Mesothelial cell of epicardium (in vitro differentiated cells): ENCODE measurements at regions not wholly inside any gene's neighbourhood (a gene's known extent, or its start where the extent isn't known, plus 50 kb on each side); places are given as distances from the start of the nearest gene placed in this dataset.
A peak's percentile ranks its signal among the peaks of the same experiment; 100 is the strongest.
"Not testable (repeated sequence)": the region's sequence is repeated elsewhere in the genome, so short reads cannot be mapped to it uniquely, and the experiment has no call there.

Source experiments
- DNase-seq, 2 experiments: peaks; one replicate each; pipeline ENCODE4 v3.0.0; 2021; ENCODE audit warnings: low spot score in 2 of 2; ENCODE audit not compliant: unreplicated experiment in 2 of 2
- H3K27ac Mint-ChIP-seq: 2 replicates; pipeline ENCODE4 v1.8.0; 2021; ENCODE audit warnings: mixed read lengths
- H3K27me3 Mint-ChIP-seq: 2 replicates; pipeline ENCODE4 v1.8.0; 2021; ENCODE audit warnings: low read depth, mixed read lengths
- H3K36me3 Mint-ChIP-seq: 2 replicates; pipeline ENCODE4 v1.8.0; 2021; ENCODE audit warnings: mixed read lengths
- H3K4me1 Mint-ChIP-seq: 2 replicates; pipeline ENCODE4 v1.8.0; 2021; ENCODE audit warnings: mixed read lengths
- H3K4me3 Mint-ChIP-seq: 2 replicates; pipeline ENCODE4 v1.8.0; 2021; ENCODE audit warnings: mild to moderate bottlenecking, moderate library complexity, mixed read lengths
- H3K9me3 Mint-ChIP-seq: 2 replicates; pipeline ENCODE4 v1.8.0; 2021; ENCODE audit warnings: mixed read lengths
- CTCF ChIP-seq: fragments of 200-600 bp; sonication (generic); IDR thresholded peaks from one replicate; pipeline ENCODE4 v1.5.0; 2021; ENCODE audit warnings: antibody characterized with exemption; ENCODE audit not compliant: unreplicated experiment

GRCh38 chr2:8555543-8555942 is 126.3 kb upstream of the ID2 start:
- Mint-ChIP-seq H3K36me3 (peaks cover 22% of the 10 kb centered on the region), H3K27ac (no peak overlapping the region), H3K9me3 (peaks cover 33% of the 10 kb centered on the region), H3K27me3 (no peaks in the 10 kb centered on the region), H3K4me3 (no peak overlapping the region), H3K4me1 (peaks cover 13% of the 10 kb centered on the region)
- TF ChIP-seq CTCF: no peak
- DNase-seq: no peak

GRCh38 chr2:8558096-8558495 is 123.8 kb upstream of the ID2 start:
- no peak overlapping the region for H3K4me3 Mint-ChIP-seq
- DNase-seq: peak in 1 of 2 experiments; percentile 6
- H3K9me3 Mint-ChIP-seq: peaks cover 47% of the 10 kb centered on the region
- no peaks in the 10 kb centered on the region for H3K27me3 Mint-ChIP-seq
- peaks cover 3% of the 10 kb centered on the region for H3K4me1 Mint-ChIP-seq
- peaks cover 27% of the 10 kb centered on the region for H3K36me3 Mint-ChIP-seq
- TF ChIP-seq CTCF: no peak
- H3K27ac Mint-ChIP-seq: no peak overlapping the region

GRCh38 chr2:8558956-8559355 is 122.9 kb upstream of the ID2 start:
- TF ChIP-seq CTCF: no peak
- no peak overlapping the region for H3K4me3 Mint-ChIP-seq
- no peak overlapping the region for H3K27ac Mint-ChIP-seq
- H3K9me3 Mint-ChIP-seq: peaks cover 47% of the 10 kb centered on the region
- H3K27me3 Mint-ChIP-seq: no peaks in the 10 kb centered on the region
- DNase-seq: no peak
- H3K4me1 Mint-ChIP-seq: no peaks in the 10 kb centered on the region
- peaks cover 27% of the 10 kb centered on the region for H3K36me3 Mint-ChIP-seq

GRCh38 chr2:8559805-8560204 is 122.1 kb upstream of the ID2 start:
- H3K9me3 Mint-ChIP-seq: peaks cover 47% of the 10 kb centered on the region
- H3K27ac Mint-ChIP-seq: no peak overlapping the region
- no peaks in the 10 kb centered on the region for H3K4me1 Mint-ChIP-seq
- peaks cover 27% of the 10 kb centered on the region for H3K36me3 Mint-ChIP-seq
- no peaks in the 10 kb centered on the region for H3K27me3 Mint-ChIP-seq
- no peak for TF ChIP-seq CTCF
- no peak for DNase-seq
- H3K4me3 Mint-ChIP-seq: no peak overlapping the region

- H3K4me3 Mint-ChIP-seq, H3K27ac Mint-ChIP-seq, H3K4me1 Mint-ChIP-seq, H3K27me3 Mint-ChIP-seq, DNase-seq: not testable (repeated sequence)
- Mint-ChIP-seq H3K9me3 (peaks cover 38% of the 10 kb centered on the region), H3K36me3 (peaks cover 24% of the 10 kb centered on the region)
Measured at GRCh38 chr2:8561692-8562091, 120.2 kb upstream of the ID2 start.

GRCh38 chr2:8563814-8564474 is 117.9 kb upstream of the ID2 start:
- peaks cover 11% of the 10 kb centered on the region for H3K4me1 Mint-ChIP-seq
- H3K4me3 Mint-ChIP-seq: no peak overlapping the region
- H3K9me3 Mint-ChIP-seq: peaks cover 29% of the 10 kb centered on the region
- no peaks in the 10 kb centered on the region for H3K27me3 Mint-ChIP-seq
- peak in 1 of 2 experiments; percentile 12 for DNase-seq
- no peak overlapping the region for H3K27ac Mint-ChIP-seq
- peaks cover 11% of the 10 kb centered on the region for H3K36me3 Mint-ChIP-seq
- TF ChIP-seq CTCF: no peak
